ENCODE measurements at regions not wholly inside any gene's neighbourhood (a gene's known extent, or its start where the extent isn't known, plus 50 kb on each side); places are given as distances from the start of the nearest gene placed in this dataset.

DNA sequence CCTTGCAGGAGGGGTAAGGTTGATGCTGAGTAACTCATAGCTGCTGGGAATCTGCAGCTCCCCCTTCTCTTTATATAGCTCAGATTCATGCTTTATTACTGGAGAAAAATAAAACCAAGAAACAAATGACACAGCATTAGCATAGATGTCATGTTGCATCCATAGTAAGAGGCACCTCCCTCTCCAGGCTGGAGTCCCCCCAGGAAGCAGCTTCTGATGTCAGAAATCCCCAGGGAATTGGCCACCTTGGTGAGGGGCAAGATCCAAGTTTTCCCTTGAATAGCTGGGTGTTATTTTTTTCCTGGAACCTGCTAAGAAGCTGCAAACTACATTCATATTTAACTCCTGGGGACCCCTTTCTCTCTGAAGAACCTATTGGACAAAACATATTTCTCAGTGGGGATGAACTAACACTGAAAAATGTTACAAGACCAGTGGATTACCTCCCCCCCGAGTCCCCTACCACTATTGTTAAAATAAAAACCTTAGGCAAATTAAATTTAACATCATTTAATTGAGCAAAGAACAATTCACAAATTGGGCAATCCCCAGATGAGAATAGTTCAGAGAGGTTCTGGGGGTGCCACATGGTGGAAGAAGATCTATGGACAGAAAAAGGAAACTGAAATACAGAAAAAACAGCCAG, 163.7 kb upstream of the NAMPT start:
- H3K4me3 ChIP-seq (replicated peaks in 1 of 3; ENCODE audit: insufficient read depth in 1 of 3, low read depth in 2 of 3, low read length in 3 of 3): no peak overlapping the region
- ChIA-PET POLR2A (no interaction called here), CTCF (ENCODE audit: low intra/inter-chr PET ratio, low total read pairs) (no interaction called here)
- H3K27me3 ChIP-seq (ENCODE audit: control insufficient read depth in 1 of 2, insufficient read depth in 2 of 2, low read length in 2 of 2): no peaks in the 10 kb centered on the region
- BruUV-seq (replicated peaks): no TSS peak
- H3K4me2 ChIP-seq (ENCODE audit: low read depth, low read length): no peak overlapping the region
- in situ Hi-C loops (cut with HindIII; ENCODE audit: extremely low pct_ligation_motif_present, low pct_unique_long_range_greater_than_20kb): no loop called here
- no peak overlapping the region for H3K9ac ChIP-seq (ENCODE audit: insufficient read depth, low read depth, low read length)
- H3K36me3 ChIP-seq (replicated peaks in 1 of 2; ENCODE audit: control insufficient read depth in 1 of 2, insufficient read depth in 2 of 2, low read length in 2 of 2): no peaks in the 10 kb centered on the region
- H3K9me3 ChIP-seq (ENCODE audit: low read length): peaks cover 10% of the 10 kb centered on the region
- H3K79me2 ChIP-seq (ENCODE audit: insufficient read depth, low read length): no peaks in the 10 kb centered on the region
- FAIRE-seq: no peak
- TF ChIP-seq, protein P1, sequence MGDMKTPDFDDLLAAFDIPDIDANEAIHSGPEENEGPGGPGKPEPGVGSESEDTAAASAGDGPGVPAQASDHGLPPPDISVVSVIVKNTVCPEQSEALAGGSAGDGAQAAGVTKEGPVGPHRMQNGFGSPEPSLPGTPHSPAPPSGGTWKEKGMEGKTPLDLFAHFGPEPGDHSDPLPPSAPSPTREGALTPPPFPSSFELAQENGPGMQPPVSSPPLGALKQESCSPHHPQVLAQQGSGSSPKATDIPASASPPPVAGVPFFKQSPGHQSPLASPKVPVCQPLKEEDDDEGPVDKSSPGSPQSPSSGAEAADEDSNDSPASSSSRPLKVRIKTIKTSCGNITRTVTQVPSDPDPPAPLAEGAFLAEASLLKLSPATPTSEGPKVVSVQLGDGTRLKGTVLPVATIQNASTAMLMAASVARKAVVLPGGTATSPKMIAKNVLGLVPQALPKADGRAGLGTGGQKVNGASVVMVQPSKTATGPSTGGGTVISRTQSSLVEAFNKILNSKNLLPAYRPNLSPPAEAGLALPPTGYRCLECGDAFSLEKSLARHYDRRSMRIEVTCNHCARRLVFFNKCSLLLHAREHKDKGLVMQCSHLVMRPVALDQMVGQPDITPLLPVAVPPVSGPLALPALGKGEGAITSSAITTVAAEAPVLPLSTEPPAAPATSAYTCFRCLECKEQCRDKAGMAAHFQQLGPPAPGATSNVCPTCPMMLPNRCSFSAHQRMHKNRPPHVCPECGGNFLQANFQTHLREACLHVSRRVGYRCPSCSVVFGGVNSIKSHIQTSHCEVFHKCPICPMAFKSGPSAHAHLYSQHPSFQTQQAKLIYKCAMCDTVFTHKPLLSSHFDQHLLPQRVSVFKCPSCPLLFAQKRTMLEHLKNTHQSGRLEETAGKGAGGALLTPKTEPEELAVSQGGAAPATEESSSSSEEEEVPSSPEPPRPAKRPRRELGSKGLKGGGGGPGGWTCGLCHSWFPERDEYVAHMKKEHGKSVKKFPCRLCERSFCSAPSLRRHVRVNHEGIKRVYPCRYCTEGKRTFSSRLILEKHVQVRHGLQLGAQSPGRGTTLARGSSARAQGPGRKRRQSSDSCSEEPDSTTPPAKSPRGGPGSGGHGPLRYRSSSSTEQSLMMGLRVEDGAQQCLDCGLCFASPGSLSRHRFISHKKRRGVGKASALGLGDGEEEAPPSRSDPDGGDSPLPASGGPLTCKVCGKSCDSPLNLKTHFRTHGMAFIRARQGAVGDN (CRISPR knock-in tag; IDR thresholded peaks at IDR 0.05): no peak
- TF ChIP-seq, protein P2, sequence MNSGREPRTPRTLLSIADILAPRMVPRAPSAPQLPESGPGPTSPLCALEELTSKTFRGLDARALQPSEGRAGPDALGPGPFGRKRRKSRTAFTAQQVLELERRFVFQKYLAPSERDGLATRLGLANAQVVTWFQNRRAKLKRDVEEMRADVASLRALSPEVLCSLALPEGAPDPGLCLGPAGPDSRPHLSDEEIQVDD (CRISPR knock-in tag; IDR thresholded peaks at IDR 0.05; ENCODE audit: borderline replicate concordance): no peak
- TF ChIP-seq, protein P3, sequence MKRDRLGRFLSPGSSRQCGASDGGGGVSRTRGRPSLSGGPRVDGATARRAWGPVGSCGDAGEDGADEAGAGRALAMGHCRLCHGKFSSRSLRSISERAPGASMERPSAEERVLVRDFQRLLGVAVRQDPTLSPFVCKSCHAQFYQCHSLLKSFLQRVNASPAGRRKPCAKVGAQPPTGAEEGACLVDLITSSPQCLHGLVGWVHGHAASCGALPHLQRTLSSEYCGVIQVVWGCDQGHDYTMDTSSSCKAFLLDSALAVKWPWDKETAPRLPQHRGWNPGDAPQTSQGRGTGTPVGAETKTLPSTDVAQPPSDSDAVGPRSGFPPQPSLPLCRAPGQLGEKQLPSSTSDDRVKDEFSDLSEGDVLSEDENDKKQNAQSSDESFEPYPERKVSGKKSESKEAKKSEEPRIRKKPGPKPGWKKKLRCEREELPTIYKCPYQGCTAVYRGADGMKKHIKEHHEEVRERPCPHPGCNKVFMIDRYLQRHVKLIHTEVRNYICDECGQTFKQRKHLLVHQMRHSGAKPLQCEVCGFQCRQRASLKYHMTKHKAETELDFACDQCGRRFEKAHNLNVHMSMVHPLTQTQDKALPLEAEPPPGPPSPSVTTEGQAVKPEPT (CRISPR knock-in tag; IDR thresholded peaks at IDR 0.05; ENCODE audit: low read depth): no peak
- TF ChIP-seq ZNF781 (CRISPR knock-in tag; IDR thresholded peaks at IDR 0.05; ENCODE audit: borderline replicate concordance, not compliant biosample characterization) (no peak), ZSCAN20 (CRISPR knock-in tag; IDR thresholded peaks at IDR 0.05; ENCODE audit: borderline replicate concordance) (no peak)
- no peak for DNase-seq (ENCODE audit: low spot score)
- no peak overlapping the region for H2AFZ ChIP-seq (ENCODE audit: low read length)
- ATAC-seq: no peak
- H4K20me1 ChIP-seq (ENCODE audit: insufficient read depth, low read length): no peaks in the 10 kb centered on the region
- 0% methylated on average over 1 of the region's 1 CpG for WGBS (ENCODE audit: low lambda C conversion rate)
- intact Hi-C loops (cut with micrococcal nuclease; ENCODE audit: unreplicated experiment): no loop called here
- no peaks in the 10 kb centered on the region for H3K4me1 ChIP-seq (ENCODE audit: insufficient read depth, low read length)
- no peak overlapping the region for H3K27ac ChIP-seq (ENCODE audit: extremely low read length, insufficient read depth, low read length)

Data from HepG2 (cell line).